Nephron (organoid): ENCODE measurements at regions not wholly inside any gene's neighbourhood (a gene's known extent, or its start where the extent isn't known, plus 50 kb on each side); places are given as distances from the start of the nearest gene placed in this dataset.
"Not testable (repeated sequence)": the region's sequence is repeated elsewhere in the genome, so short reads cannot be mapped to it uniquely, and the experiment has no call there.

Source experiments
- H3K27ac Mint-ChIP-seq, 3 experiments: 2 replicates each; pipeline ENCODE4 v1.8.0; 2020; ENCODE audit warnings: mixed read lengths in 3 of 3, mild to moderate bottlenecking in 2 of 3, moderate library complexity in 1 of 3
- H3K27me3 Mint-ChIP-seq: 2 replicates; pipeline ENCODE4 v1.8.0; 2021; ENCODE audit warnings: low read depth, mild to moderate bottlenecking, moderate library complexity, mixed read lengths
- H3K36me3 Mint-ChIP-seq: 2 replicates; pipeline ENCODE4 v1.8.0; 2020; ENCODE audit warnings: low read depth, mixed read lengths
- H3K4me1 Mint-ChIP-seq: 2 replicates; pipeline ENCODE4 v1.8.0; 2020; ENCODE audit warnings: mixed read lengths
- H3K4me3 Mint-ChIP-seq, 3 experiments: 2 replicates each; pipeline ENCODE4 v1.8.0; 2020; ENCODE audit warnings: mild to moderate bottlenecking in 3 of 3, mixed read lengths in 3 of 3, moderate library complexity in 2 of 3
- H3K9me3 Mint-ChIP-seq: 2 replicates; pipeline ENCODE4 v1.8.0; 2020; ENCODE audit warnings: mixed read lengths
- CTCF ChIP-seq, 3 experiments: fragments of 200-600 bp; sonication (generic); IDR thresholded peaks; one replicate each; pipeline ENCODE4 v1.5.0; 2021; ENCODE audit warnings: antibody characterized with exemption in 3 of 3; ENCODE audit not compliant: unreplicated experiment in 3 of 3

DNA sequence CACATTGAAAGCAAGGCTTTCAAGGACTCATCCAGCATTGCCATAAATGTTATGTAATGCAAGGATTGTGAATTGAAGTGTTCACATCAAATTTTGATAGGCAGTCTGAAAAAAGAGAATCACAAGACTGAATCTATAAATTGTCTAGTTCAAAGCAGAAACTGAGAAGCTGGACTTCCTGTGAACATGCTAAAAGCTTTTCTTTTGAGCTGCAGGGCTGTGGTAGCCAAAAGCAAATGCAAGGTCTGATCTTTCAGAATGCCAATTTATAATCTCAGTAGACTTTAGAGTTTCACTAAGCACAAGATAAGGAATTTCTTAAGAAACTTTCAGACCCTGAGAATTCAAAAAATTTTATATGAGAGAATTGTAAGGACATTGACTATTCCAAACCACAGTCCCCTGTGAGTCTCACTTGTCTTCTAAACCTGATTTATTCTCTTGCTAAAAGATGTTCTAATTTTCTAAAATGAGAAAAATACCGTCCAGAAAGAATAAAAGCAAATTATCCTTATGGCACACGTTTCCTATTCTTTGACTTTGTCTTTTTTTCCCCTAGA lies 1700.3 kb downstream of the OTOL1 start:
- Mint-ChIP-seq H3K9me3 (no peaks in the 10 kb centered on the region), H3K27me3 (no peaks in the 10 kb centered on the region), H3K36me3 (no peaks in the 10 kb centered on the region), H3K4me3 (no peak overlapping the region), H3K4me1 (peaks cover 4% of the 10 kb centered on the region), H3K27ac (no peak overlapping the region)
- TF ChIP-seq CTCF (IDR thresholded peaks at IDR 0.05; ENCODE audit: unreplicated experiment in 3 of 3): no peak

DNA sequence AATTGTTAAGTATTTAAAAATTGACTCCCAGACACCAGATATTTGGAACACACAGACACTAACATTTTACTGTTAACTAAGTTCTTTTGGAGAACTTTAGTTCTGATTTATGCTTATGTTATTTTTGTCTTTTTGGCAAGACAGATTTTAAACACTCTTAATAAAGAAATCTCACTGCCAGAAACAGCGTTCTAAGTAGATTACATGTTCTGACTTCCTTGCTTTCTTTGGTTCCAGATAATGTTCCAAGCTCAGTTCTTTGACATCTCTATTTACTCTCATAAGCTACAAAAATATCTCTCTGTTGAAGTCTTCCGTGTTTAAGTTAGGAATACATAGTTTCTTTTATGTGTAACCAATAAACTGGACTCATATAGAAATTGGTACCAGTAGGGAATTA lies 1699.6 kb downstream of the OTOL1 start:
- Mint-ChIP-seq H3K9me3 (no peaks in the 10 kb centered on the region), H3K4me1 (peaks cover 4% of the 10 kb centered on the region), H3K4me3 (no peak overlapping the region), H3K36me3 (no peaks in the 10 kb centered on the region), H3K27me3 (no peaks in the 10 kb centered on the region), H3K27ac (no peak overlapping the region)
- TF ChIP-seq CTCF (IDR thresholded peaks at IDR 0.05; ENCODE audit: unreplicated experiment in 3 of 3): no peak

- H3K36me3 Mint-ChIP-seq: no peaks in the 10 kb centered on the region
These were observed 1689.2 kb downstream of the OTOL1 start for GRCh38 chr3:163185721-163186350.

GRCh38 chr3:163175970-163176369 lies 1679.4 kb downstream of the OTOL1 start:
- H3K36me3 Mint-ChIP-seq: no peaks in the 10 kb centered on the region
- no peaks in the 10 kb centered on the region for H3K27me3 Mint-ChIP-seq
- H3K27ac Mint-ChIP-seq: no peak overlapping the region
- H3K4me1 Mint-ChIP-seq: no peaks in the 10 kb centered on the region
- TF ChIP-seq CTCF (IDR thresholded peaks at IDR 0.05; ENCODE audit: unreplicated experiment in 3 of 3): no peak
- H3K4me3 Mint-ChIP-seq: no peak overlapping the region
- H3K9me3 Mint-ChIP-seq: peaks cover 5% of the 10 kb centered on the region

More at GRCh38 chr3:163185721-163186350, 1689.2 kb downstream of the OTOL1 start:
- TF ChIP-seq CTCF (IDR thresholded peaks at IDR 0.05; ENCODE audit: unreplicated experiment in 3 of 3): no peak
- no peak overlapping the region for H3K27ac Mint-ChIP-seq
- H3K4me1 Mint-ChIP-seq: no peaks in the 10 kb centered on the region
- H3K9me3 Mint-ChIP-seq: no peaks in the 10 kb centered on the region
- H3K27me3 Mint-ChIP-seq: no peaks in the 10 kb centered on the region
- no peak overlapping the region for H3K4me3 Mint-ChIP-seq

DNA sequence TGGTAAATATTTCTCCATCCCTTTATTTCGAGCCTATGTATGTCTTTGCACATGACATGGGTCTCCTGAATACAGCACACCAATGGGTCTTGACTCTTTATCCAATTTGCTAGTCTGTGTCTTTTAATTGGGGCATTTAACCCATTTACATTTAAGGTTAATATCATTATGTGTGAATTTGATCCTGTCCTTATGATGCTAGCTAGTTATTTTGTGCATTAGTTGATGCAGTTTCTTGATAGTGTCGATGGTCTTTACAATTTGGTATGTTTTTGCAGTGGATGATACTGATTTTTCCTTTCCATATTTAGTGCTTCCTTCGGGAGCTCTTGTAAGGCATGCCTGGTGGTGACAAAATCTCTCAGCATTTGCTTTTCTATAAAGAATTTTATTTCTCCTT lies 1675.9 kb downstream of the OTOL1 start:
- H3K9me3 Mint-ChIP-seq, H3K4me3 Mint-ChIP-seq, H3K36me3 Mint-ChIP-seq, H3K27ac Mint-ChIP-seq, H3K27me3 Mint-ChIP-seq, H3K4me1 Mint-ChIP-seq: not testable (repeated sequence)

DNA sequence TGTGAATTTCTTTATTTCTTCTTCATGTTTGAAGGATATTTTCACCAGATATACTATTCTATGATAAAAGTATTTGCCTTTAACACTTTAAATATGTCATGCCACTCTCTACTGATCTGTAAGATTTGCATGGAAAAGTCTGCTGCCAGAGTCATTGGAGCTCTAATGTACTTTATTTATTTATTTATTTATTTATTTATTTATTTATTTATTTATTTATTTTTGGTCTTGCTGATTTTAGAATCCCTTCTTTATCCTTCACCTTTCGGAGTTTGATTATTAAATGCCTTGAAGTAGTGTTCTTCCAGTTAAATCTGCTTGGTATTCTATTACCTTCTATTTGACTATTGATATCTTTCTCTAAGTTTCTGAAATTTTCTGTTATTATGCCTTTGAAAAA lies 1669.6 kb downstream of the OTOL1 start:
- Mint-ChIP-seq H3K9me3 (peaks cover 15% of the 10 kb centered on the region), H3K36me3 (no peaks in the 10 kb centered on the region), H3K4me1 (no peaks in the 10 kb centered on the region), H3K27ac (no peak overlapping the region), H3K27me3 (no peaks in the 10 kb centered on the region), H3K4me3 (no peak overlapping the region)
- TF ChIP-seq CTCF (IDR thresholded peaks at IDR 0.05; ENCODE audit: unreplicated experiment in 3 of 3): no peak
